Stimulated activated naive CD8-positive, alpha-beta T cell treated with anti-CD3 and anti-CD28 coated beads, Interleukin-15, amount 100 ng/mL, for 72 hours (primary cell): ENCODE measurements at regions not wholly inside any gene's neighbourhood (a gene's known extent, or its start where the extent isn't known, plus 50 kb on each side); places are given as distances from the start of the nearest gene placed in this dataset.
"Not testable (repeated sequence)": the region's sequence is repeated elsewhere in the genome, so short reads cannot be mapped to it uniquely, and the experiment has no call there.

Source experiments
- ATAC-seq: fragments of 150-1000 bp; cut with Tn5 transposase; 2 replicates; pipeline ENCODE4 v1.10.0; 2021; ENCODE audit warnings: mild to moderate bottlenecking, moderate library complexity
- DNase-seq, 2 donors: peaks; one replicate each; pipeline ENCODE4 v3.0.0; 2021 to 2022
- H3K27ac Mint-ChIP-seq, 2 donors: one replicate each; pipeline ENCODE4 v1.8.0; 2022; ENCODE audit warnings: mild to moderate bottlenecking in 2 of 2, mixed read lengths in 2 of 2, moderate library complexity in 2 of 2
- H3K27me3 Mint-ChIP-seq: one replicate; pipeline ENCODE4 v1.8.0; 2022; ENCODE audit warnings: mixed read lengths
- H3K4me1 Mint-ChIP-seq: one replicate; pipeline ENCODE4 v1.8.0; 2022; ENCODE audit warnings: mild to moderate bottlenecking, mixed read lengths
- H3K4me3 Mint-ChIP-seq, 2 donors: one replicate each; pipeline ENCODE4 v1.8.0; 2022; ENCODE audit warnings: mild to moderate bottlenecking in 2 of 2, mixed read lengths in 2 of 2, moderate library complexity in 1 of 2
- H3K9me3 Mint-ChIP-seq, 2 donors: one replicate each; pipeline ENCODE4 v1.8.0; 2022; ENCODE audit warnings: mixed read lengths in 2 of 2

DNA sequence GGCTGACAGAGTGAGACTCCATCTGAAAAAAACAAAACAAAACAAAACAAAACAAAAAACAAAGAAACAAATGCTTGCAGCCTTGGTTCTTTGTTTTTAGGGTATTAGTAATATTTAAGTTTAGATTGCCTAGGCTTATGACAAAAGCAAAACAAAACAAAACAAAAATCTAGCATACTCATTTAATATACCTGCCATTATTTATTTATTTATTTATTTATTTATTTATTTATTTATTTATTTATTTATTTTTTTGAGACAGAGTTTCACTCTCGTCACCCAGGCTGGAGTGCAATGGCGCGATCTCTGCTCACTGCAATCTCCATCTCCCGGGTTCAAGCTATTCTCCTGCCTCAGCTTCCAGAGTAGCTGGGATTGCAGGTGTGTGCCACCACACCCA lies 179.7 kb upstream of the COL3A1 start:
- H3K27ac Mint-ChIP-seq, H3K27me3 Mint-ChIP-seq, DNase-seq, H3K9me3 Mint-ChIP-seq, H3K4me1 Mint-ChIP-seq, H3K4me3 Mint-ChIP-seq, ATAC-seq: not testable (repeated sequence)

DNA sequence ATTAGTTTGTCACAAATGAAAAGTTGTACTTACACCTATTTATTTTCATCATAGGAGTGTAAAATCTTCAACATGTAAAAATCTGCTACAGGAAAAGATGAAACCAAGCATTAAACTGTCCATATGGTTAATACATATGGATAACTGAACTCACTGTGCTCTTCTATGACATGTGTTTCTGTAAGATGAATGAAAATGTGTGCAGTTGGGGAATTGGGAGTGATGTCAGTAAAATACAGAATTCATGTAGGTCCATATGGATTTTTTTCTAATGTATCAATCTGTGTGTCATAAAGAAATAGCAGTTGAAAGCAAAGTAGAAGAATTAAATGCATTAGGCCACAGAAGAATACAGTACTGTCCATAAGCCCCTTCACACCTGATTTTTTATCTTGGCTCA lies 178.4 kb upstream of the COL3A1 start:
- Mint-ChIP-seq H3K4me1 (no peaks in the 10 kb centered on the region), H3K27ac (no peak overlapping the region), H3K27me3 (no peaks in the 10 kb centered on the region), H3K9me3 (peaks cover 0 to 4% of the 10 kb centered on the region in 2 donors), H3K4me3 (no peak overlapping the region)
- no peak for DNase-seq
- no peak for ATAC-seq

DNA sequence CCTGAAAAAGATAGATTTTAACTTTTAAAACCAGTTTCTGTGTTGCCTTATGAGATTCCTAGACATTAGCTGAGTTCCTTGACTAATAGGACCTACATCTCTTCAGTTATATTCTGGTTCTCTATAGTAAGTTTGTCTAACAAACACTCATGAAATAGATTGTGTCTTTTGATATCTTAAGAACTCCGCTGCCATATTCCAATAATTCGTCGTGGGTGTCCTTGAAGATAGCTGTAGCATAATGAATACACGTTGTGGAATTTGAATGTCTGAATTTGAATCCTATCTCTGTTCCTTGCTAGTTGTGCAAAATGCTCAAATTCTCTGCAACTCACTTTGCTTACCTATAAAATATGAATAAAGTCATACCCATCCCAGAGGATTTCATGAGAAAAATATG lies 176.8 kb upstream of the COL3A1 start:
- Mint-ChIP-seq H3K27ac (no peak overlapping the region), H3K4me1 (no peaks in the 10 kb centered on the region), H3K27me3 (no peaks in the 10 kb centered on the region), H3K9me3 (peaks cover 4 to 6% of the 10 kb centered on the region in 2 donors), H3K4me3 (no peak overlapping the region)
- DNase-seq (no peak), ATAC-seq (no peak)

DNA sequence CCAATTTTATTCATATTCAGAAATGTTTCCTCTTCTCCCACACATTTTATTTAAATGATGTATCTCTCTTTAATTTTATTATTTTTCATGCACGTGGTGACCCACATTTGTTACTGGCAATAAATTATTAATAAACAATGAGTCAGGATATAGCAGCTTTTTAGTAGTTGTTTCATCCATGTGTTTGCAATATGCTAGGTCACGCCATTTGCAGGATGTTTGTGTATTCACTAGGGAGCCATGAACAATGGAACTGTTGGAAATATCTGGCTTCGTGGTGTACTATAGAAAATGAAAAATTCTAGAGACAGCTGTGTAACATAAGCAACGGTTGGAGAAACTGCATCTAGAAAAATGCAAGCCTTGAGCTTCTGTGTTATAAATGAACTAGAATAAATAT lies 176.0 kb upstream of the COL3A1 start:
- Mint-ChIP-seq H3K4me3 (no peak overlapping the region), H3K4me1 (no peaks in the 10 kb centered on the region), H3K27ac (no peak overlapping the region), H3K27me3 (no peaks in the 10 kb centered on the region), H3K9me3 (peaks cover 11 to 12% of the 10 kb centered on the region in 2 donors)
- DNase-seq (no peak), ATAC-seq (no peak)

DNA sequence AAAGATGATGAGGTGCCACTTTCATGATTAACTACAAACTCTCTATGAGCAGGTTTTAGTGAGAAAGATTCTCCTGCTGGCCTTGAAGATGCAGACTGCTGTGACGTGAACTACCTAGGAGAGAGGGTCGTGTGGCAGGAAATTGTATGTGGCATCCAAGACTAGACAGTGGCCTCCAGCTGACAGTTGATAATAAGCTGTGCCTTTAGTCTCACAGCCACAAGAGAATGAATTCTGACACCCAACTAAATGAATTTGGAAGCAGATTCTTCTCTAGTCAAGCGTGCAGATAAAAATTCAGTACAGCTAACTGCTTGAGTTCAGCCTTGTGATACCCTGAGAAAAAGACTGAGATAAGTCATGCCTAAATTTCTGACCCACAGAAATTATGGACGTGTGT lies 169.0 kb upstream of the COL3A1 start:
- Mint-ChIP-seq H3K4me1 (no peaks in the 10 kb centered on the region), H3K4me3 (no peak overlapping the region), H3K27ac (no peak overlapping the region), H3K9me3 (peaks cover 17 to 19% of the 10 kb centered on the region in 2 donors), H3K27me3 (no peaks in the 10 kb centered on the region)
- DNase-seq (no peak), ATAC-seq (no peak)

DNA sequence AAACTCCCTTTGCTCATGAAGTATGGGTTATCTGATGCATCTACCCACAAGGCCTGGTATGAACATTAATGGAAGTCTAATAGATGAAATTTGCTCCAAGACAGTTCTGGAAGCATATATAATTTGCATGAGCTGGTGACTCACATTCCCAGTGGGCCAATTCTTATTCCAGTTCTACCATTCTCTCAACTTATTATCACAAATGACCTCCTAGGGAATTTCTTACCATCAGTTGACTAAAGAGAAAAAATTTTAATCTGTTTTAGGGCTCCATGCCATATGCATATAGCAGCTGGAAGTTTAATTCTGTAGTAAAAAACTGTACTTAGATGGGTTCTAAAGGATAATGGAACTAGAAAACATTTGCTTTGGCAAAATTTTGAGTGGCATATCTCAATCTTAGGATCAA lies 165.2 kb upstream of the COL3A1 start:
- no peak for ATAC-seq
- Mint-ChIP-seq H3K4me1 (no peaks in the 10 kb centered on the region), H3K27ac (no peak overlapping the region), H3K9me3 (peaks cover 4 to 5% of the 10 kb centered on the region in 2 donors), H3K27me3 (no peaks in the 10 kb centered on the region), H3K4me3 (no peak overlapping the region)
- DNase-seq, result no peak

DNA sequence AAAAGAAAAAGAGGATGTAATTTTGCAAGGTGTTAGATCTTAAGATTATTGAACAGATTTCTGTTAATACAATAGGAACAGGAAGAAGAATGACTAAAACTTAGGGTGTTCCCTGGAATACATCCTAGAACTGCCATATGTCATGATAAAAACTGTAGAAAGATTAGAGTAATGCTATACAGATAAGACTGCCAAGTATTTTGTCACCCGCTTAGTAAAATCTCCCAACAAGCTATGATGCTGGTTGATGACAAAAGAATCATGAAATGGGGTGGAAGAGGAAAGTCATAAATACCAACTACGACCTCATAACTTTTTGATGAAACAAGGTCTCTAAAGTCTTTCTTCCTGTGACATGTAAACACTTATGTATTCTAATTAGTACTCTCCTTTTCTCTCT lies 163.6 kb upstream of the COL3A1 start:
- DNase-seq (no peak), ATAC-seq (no peak)
- no peak overlapping the region for H3K4me3 Mint-ChIP-seq
- H3K9me3 Mint-ChIP-seq, result peaks cover 0 to 4% of the 10 kb centered on the region in 2 donors
- no peak overlapping the region for H3K27ac Mint-ChIP-seq
- no peaks in the 10 kb centered on the region for H3K4me1 Mint-ChIP-seq
- H3K27me3 Mint-ChIP-seq, result no peaks in the 10 kb centered on the region

DNA sequence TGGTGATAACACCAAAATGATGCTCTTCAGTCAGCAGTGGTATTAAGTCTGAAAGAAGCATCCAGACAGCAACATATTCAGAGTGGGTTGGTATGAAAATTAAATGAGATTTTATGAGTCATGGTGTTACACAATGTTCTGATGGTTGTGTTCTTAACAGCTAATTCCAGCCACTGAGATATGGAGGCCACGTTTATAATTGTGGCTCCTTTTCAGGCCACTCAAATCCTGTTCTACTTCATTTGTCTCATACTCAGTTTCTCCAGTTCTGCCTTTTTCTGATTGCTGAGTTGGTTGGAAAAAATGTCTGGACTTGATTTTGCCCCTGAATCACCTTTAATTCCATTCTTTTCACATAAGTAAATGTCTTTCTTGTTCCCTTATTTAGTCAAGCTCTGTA lies 162.7 kb upstream of the COL3A1 start:
- peaks cover 0 to 2% of the 10 kb centered on the region in 2 donors for H3K9me3 Mint-ChIP-seq
- no peak for ATAC-seq
- no peak overlapping the region for H3K27ac Mint-ChIP-seq
- H3K27me3 Mint-ChIP-seq, result no peaks in the 10 kb centered on the region
- H3K4me3 Mint-ChIP-seq, result no peak overlapping the region
- H3K4me1 Mint-ChIP-seq, result no peaks in the 10 kb centered on the region
- DNase-seq, result no peak

DNA sequence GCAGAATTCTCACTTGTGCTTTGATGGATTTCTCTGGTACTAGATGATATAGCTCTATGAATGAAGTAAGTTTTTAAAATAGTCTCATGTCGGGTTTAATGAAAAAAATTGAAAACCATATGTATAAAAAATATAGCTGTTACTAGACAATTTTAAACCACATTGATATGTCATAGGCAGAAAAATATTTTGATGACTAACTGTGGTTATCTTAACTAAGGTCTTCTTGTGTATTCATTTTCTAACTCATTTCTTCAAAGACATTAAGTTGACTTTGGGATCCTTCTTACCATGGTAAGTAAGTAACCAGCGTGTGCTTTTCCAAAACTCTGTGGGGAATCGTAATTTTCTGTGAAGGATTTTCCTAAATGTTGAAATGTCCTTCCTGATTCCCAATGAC lies 160.9 kb upstream of the COL3A1 start:
- Mint-ChIP-seq H3K9me3 (no peaks in the 10 kb centered on the region), H3K27me3 (no peaks in the 10 kb centered on the region), H3K4me3 (no peak overlapping the region), H3K4me1 (no peaks in the 10 kb centered on the region), H3K27ac (no peak overlapping the region)
- ATAC-seq (no peak), DNase-seq (no peak)

DNA sequence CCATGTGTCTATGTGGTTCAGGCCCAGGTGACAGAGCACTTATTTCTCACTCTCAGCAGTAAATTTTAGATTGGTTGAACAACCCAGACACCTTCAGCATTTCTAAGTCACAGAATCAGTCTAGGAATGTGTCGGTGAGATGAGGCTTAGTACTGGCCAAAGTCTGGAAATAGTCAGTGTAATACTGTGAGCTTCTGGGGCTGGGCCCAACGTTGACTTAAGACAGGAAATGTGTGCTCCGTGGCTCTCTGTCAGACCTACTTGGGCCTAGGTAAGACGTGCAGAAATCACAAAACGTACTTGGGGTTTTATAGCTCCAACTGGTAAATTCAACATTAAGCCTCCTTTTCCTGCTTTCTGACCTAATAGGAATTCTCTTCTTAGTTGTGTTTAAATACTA lies 160.3 kb upstream of the COL3A1 start:
- DNase-seq (no peak), ATAC-seq (no peak)
- Mint-ChIP-seq H3K4me3 (no peak overlapping the region), H3K4me1 (no peaks in the 10 kb centered on the region), H3K9me3 (no peaks in the 10 kb centered on the region), H3K27ac (no peak overlapping the region), H3K27me3 (no peaks in the 10 kb centered on the region)

DNA sequence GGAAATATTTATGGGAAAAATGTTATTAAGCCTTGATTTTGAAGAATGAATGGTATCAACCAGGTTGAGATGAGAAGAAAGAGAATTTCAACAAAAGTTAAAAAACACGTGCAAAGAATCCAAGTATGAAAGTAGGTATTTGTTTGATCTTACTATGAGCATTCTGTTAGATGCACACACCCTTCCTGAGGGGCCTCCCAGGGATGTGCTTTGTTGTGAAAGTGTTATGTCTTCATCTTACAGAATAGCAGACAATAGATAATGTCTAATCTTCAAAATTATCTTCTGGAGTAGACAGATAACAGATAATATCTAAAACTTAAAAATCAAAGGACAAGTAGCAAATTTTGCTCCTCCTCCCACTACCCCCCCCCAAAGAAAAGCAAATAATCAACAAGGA lies 155.2 kb upstream of the COL3A1 start:
- DNase-seq (no peak), ATAC-seq (no peak)
- H3K27me3 Mint-ChIP-seq, result no peaks in the 10 kb centered on the region
- peaks cover 0 to 8% of the 10 kb centered on the region in 2 donors for H3K9me3 Mint-ChIP-seq
- no peaks in the 10 kb centered on the region for H3K4me1 Mint-ChIP-seq
- H3K27ac Mint-ChIP-seq, result no peak overlapping the region
- H3K4me3 Mint-ChIP-seq, result no peak overlapping the region

DNA sequence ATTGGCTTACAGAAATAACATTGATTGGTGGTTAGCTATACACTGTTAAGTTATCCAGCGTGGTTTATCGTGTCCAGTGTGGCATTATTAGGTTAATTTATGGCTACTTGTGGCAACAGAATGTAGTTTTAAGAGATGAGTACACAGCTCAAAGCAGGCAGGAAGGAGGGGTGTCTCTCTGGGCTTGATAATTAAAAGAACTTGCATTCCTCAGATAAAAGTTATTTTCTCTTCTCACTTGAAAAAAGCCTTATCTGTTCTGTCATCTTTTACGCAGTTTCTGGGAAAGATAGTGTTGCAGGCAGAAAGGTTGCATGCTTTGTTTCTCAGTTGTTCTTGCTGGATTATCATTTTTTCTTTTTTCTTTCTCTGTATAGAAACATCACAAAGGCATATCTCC lies 154.4 kb upstream of the COL3A1 start:
- Mint-ChIP-seq H3K27me3 (no peaks in the 10 kb centered on the region), H3K27ac (no peak overlapping the region), H3K9me3 (peaks cover 0 to 8% of the 10 kb centered on the region in 2 donors), H3K4me1 (no peaks in the 10 kb centered on the region), H3K4me3 (no peak overlapping the region)
- ATAC-seq, result no peak
- no peak for DNase-seq

DNA sequence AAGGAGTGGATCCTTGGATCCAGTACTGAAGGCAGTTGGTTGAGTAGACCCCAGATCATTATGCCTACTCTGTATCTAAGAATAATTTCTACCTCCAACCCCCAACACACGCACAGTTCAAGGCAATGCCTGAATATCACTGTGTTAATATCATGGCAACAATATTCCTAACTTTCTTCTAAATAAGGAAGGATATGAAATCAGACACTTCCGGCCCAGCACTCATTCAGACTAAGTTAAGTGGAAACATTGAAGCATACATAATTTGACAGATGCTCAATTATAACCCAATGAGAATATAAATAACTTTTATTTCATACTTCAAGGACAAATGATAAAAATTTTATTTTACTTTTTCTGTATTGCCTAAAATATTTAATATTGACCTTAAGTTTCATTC lies 153.6 kb upstream of the COL3A1 start:
- Mint-ChIP-seq H3K27ac (no peak overlapping the region), H3K27me3 (no peaks in the 10 kb centered on the region), H3K4me3 (no peak overlapping the region), H3K4me1 (no peaks in the 10 kb centered on the region), H3K9me3 (peaks cover 0 to 8% of the 10 kb centered on the region in 2 donors)
- no peak for ATAC-seq
- DNase-seq, result no peak

DNA sequence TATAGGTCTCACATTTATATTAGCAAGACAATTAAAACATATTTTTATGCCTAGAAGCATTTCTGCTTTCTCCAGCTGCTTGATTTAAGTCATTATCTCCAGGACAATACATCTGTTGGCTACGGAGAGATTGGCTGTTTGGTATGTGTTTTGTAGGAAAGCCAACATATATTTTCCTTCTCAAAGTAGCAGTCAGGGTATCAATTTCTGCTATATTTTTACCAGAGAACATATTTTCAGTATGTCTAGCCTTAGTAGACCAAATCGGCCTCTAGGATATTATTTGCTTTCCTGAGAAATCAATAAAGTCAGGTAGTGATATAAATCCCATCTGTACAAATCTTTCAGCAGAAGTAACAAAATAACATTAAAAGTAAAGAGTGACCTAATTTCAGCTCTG lies 150.0 kb upstream of the COL3A1 start:
- ATAC-seq (no peak), DNase-seq (no peak)
- no peak overlapping the region for H3K4me3 Mint-ChIP-seq
- peaks cover 0 to 8% of the 10 kb centered on the region in 2 donors for H3K9me3 Mint-ChIP-seq
- H3K27ac Mint-ChIP-seq, result no peak overlapping the region
- no peaks in the 10 kb centered on the region for H3K27me3 Mint-ChIP-seq
- H3K4me1 Mint-ChIP-seq, result no peaks in the 10 kb centered on the region

DNA sequence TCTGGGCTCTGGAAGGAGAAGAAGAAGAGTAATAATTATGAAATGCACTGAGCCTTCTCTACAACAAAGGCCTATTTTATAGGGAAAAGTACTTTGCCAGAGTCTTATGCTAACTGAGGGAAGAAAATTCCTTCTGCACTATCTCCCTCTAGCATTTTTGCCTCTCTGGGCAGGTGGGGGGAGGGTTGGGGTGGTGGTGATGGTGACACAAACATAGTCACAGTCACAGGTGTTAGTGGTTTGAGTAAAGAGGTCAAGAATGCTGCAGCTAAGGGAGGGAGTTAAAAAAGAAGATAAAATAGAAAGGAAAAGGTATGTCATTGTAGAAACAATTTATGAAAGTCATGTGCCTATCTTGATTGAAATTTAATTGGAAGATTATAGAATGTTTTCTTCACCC lies 140.8 kb upstream of the COL3A1 start:
- Mint-ChIP-seq H3K27me3 (no peaks in the 10 kb centered on the region), H3K27ac (no peak overlapping the region), H3K9me3 (peaks cover 12 to 23% of the 10 kb centered on the region in 2 donors), H3K4me1 (no peaks in the 10 kb centered on the region), H3K4me3 (no peak overlapping the region)
- no peak for ATAC-seq
- DNase-seq, result no peak

DNA sequence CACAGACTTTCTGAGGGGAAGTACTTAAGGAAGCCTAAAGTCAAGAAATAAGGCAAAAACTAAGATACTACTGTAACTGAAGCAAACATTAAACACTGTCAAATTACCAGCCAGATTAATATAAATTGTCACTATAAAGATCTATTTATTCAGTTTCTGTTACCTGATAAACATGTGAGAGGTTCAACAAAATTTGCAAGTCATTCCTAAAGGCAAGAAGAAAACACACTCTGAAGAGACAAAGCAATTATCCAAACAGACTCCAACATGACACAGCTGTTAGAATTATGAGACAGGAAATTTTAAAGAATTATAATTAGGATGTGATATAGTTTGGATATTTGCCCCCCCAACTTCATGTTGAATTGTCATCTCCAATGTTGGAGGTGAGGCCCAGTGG lies 140.4 kb upstream of the COL3A1 start:
- peaks cover 16 to 28% of the 10 kb centered on the region in 2 donors for H3K9me3 Mint-ChIP-seq
- no peaks in the 10 kb centered on the region for H3K27me3 Mint-ChIP-seq
- H3K4me1 Mint-ChIP-seq, result no peaks in the 10 kb centered on the region
- ATAC-seq (no peak), DNase-seq (no peak)
- H3K4me3 Mint-ChIP-seq, result no peak overlapping the region
- H3K27ac Mint-ChIP-seq, result no peak overlapping the region

DNA sequence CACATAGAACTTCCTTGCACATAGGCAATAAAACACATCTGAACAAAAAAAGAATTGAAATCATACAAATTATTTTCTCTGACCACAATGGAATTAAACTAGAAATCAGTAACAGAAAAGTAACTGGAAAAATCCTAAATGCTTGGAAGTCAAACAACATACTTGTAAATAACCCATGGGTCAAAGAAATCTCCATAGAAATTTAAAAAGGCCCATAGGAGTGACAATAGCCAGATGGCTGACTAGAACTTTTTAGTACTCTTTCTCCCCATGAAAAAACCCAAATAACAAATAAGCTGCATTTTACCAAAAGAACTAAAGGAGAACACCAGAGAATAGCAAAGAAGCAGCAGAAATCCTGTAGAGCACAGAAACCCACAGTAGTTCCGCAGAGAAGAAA lies 139.2 kb upstream of the COL3A1 start:
- no peak for ATAC-seq
- no peak overlapping the region for H3K4me3 Mint-ChIP-seq

DNA sequence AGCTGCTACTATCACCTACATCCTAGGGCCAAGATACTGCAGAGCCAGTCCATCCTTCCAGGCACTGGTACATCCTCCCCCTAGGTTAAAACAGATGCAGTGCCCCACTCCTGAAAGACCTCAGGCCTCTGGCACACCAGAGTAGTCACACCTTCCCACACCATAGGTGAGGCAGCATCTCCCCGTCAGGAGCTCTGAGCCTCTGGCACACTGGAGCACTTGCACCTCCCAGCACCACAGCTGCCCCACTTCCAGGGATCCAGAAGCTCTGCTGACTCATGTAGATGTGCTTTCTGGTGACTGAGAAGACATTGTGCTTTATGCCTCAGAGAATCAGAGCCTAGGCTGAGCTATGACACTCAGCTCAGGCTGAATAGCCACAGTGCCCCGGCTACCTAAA lies 138.4 kb upstream of the COL3A1 start:
- H3K27ac Mint-ChIP-seq, result no peak overlapping the region
- peaks cover 11 to 23% of the 10 kb centered on the region in 2 donors for H3K9me3 Mint-ChIP-seq
- H3K27me3 Mint-ChIP-seq, result no peaks in the 10 kb centered on the region
- H3K4me1 Mint-ChIP-seq, result no peaks in the 10 kb centered on the region
- no peak overlapping the region for H3K4me3 Mint-ChIP-seq
- DNase-seq (no peak), ATAC-seq (peak; percentile 20)

More for the DNA sequence above, 139.2 kb upstream of the COL3A1 start:
- no peaks in the 10 kb centered on the region for H3K4me1 Mint-ChIP-seq
- no peak overlapping the region for H3K27ac Mint-ChIP-seq
- peaks cover 11 to 30% of the 10 kb centered on the region in 2 donors for H3K9me3 Mint-ChIP-seq
- DNase-seq, result no peak
- no peaks in the 10 kb centered on the region for H3K27me3 Mint-ChIP-seq
